NCI-H510A (cell line): ENCODE measurements at regions not wholly inside any gene's neighbourhood (a gene's known extent, or its start where the extent isn't known, plus 50 kb on each side); places are given as distances from the start of the nearest gene placed in this dataset.
"Not testable (repeated sequence)": the region's sequence is repeated elsewhere in the genome, so short reads cannot be mapped to it uniquely, and the experiment has no call there.

ENCODE experiments used
- DNase-seq: peaks from one replicate; lab custom pipeline; 2025; lab: John Stamatoyannopoulos, UW

GRCh38 chr13:80955501-80955900 lies 614.6 kb upstream of the SPRY2 start:
- no peak for DNase-seq

DNA sequence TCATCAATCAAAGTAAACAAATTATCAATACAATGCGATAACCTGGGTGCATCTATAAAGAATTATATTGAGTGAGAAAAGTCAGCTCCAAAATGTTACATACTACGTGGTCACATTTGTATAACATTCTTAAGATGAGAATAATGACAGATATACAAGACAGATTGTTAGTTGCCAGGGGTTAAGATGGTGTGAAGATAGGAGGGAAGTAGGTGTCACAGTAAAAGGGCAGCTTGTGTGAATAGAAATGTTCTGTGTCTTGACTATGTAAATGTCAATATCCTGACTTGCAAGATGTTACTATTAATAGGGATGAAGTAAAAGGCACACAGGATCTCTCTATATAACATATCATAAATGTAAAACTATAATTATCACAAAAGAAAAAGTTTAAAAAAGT lies 611.2 kb upstream of the SPRY2 start:
- no peak for DNase-seq

GRCh38 chr13:80946008-80946802 lies 605.3 kb upstream of the SPRY2 start:
- no peak for DNase-seq

GRCh38 chr13:80945328-80945727 lies 604.4 kb upstream of the SPRY2 start:
- DNase-seq, result no peak

DNA sequence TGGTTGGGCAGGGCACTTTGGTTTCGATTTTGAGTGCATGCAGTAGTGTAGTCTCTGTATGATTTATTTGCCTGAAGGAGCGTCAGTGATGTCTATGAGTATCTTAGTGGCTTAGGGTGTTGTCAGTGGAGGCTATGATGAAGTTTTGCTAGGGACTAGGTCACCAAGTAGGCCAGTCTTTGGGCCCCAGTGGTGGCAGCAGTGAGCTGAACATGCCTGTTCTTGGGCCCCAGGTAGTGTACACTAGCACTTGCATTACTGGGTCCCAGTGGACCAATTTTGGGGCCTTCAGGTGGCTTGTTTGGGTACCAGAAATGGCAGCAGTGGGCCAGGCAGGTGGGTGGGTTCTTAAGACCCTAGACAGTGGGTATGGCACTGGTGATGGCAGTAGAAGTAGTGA lies 598.7 kb upstream of the SPRY2 start:
- no peak for DNase-seq

DNA sequence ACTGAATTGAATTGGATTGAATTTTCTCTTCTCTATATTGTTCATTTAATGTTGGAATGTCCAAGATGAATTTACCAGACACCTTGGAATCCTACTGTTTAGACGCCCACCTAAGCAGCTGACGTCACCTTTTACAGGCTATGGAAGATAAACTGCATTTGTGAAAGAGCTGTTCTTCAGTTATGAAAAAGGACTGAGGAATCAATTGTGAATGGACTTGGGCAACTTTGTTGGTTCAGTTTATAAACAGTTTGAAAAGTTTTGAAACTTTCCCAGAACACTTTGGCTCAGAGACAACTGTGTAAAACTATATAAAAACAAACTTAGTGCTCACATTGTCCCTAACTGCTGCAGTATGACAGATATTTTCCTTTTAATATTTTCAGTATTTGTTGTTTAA lies 590.8 kb upstream of the SPRY2 start:
- DNase-seq, result no peak

DNA sequence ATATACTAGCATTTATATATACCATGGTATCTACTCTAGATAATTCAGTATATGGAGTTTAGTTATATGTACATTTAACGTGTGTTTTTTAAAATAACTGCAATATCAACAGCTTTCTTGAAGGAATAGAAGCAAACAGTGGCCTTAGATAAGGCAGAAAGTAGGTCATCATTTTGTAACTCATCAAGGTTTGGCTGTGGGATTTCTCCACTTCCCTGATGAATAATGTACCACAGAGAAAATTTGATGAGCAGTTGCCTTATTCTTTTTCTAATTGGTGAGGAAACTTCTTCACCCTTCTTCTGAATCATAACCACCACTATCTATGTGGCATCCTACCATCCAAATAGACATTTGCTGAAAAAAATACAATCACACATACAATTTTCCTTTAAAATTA lies 590.2 kb upstream of the SPRY2 start:
- DNase-seq, result no peak

GRCh38 chr13:80928241-80928640 lies 587.3 kb upstream of the SPRY2 start:
- DNase-seq, result no peak

DNA sequence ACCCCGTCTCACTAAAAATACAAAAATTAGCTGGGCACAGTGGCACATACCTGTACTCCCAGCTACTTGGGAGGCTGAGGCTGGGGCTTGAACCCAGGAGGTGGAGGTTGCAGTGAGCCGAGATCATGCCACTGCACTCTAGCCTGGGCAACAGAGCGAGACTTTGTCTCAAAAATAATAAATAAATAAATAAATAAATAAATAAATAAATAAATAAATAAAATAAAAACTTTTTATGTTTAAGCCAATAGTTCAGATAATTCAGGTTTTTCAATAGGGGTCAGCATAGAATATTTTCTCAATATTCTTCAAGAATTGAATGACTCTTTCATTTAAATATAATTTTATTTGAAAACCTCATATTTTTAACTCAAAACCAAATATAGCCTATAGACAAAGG lies 585.1 kb upstream of the SPRY2 start:
- DNase-seq, result not testable (repeated sequence)

GRCh38 chr13:80924596-80924995 lies 583.7 kb upstream of the SPRY2 start:
- no peak for DNase-seq

- no peak for DNase-seq
Observed at GRCh38 chr13:80923907-80924306, 583.0 kb upstream of the SPRY2 start.

DNA sequence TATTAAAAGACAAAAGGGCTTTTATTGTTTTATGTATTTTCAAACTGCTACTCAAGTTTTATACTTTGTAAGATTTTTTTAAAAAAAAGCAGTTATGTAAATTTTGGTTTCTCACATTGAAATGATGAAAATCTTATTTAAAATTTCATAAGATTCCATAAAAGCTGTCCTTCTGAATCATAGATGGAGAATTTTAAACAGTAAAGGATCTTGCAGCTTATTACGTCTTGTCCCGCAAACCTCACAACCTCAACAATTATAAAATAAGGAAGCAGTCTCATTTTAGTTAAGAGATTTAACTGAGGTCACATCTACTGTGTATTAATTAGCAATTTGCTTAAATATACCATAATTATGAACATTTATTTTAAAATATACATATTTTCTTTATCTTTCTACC lies 581.0 kb upstream of the SPRY2 start:
- no peak for DNase-seq

GRCh38 chr13:80921541-80921940 lies 580.6 kb upstream of the SPRY2 start:
- no peak for DNase-seq

DNA sequence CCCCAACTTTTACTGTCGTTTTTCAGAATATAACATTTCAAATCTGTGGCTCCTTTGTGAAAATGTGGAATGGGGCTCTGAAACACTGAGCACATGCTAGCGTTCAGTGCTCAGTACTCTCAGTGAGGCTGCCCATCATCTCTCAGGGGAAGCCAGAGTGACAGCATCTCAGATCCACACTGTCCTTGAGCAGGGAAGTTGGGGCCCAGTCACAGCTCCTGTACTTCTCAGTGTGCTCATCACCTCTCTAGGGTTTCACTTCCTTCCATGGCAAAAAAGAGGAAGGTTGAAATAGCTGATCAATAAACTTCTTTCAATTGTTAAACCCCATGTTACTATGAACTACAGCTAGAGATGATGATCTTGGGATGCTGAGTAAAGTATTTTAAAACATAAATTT lies 565.9 kb upstream of the SPRY2 start:
- DNase-seq, result no peak

GRCh38 chr13:80904386-80904785 lies 563.5 kb upstream of the SPRY2 start:
- DNase-seq, result no peak

- no peak for DNase-seq
Observed at GRCh38 chr13:80903911-80904310, 563.0 kb upstream of the SPRY2 start.

DNA sequence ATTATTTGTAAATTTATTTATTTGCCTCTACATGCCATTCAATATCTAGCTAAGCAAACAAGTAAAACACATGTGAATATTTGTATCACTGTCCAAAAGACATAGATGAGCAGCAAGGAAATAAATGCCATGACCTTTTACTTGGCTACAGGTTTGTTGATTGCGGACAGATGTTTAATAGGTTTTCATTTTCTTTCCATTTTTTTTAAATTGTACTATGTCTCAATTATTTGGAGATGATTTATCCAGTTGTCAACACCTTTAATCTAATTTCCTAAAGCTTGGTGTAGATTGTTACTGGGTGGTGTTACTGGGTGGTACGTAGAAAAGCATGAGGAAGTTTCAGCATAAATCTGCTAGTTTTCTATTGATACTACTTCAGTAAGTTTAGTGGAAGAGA lies 560.6 kb upstream of the SPRY2 start:
- no peak for DNase-seq

DNA sequence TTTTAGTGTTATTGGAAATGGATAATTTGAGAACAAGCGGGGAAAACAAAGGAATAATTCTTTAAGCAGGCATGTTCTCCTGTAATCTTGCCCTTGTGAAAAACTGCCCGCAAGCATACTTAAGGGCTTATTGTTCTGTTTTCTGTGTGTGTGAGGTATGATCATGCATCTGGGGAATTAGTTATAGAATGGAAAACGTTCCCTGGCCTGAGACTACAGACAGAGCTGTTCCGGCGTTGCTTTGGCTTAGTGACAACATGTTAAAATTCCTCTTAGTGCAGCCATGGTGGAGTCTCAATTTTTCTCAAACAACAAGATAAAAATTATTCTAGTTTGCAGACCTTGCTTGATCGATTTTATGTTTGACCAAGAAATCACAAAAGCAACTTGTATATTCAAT lies 560.2 kb upstream of the SPRY2 start:
- DNase-seq, result no peak

DNA sequence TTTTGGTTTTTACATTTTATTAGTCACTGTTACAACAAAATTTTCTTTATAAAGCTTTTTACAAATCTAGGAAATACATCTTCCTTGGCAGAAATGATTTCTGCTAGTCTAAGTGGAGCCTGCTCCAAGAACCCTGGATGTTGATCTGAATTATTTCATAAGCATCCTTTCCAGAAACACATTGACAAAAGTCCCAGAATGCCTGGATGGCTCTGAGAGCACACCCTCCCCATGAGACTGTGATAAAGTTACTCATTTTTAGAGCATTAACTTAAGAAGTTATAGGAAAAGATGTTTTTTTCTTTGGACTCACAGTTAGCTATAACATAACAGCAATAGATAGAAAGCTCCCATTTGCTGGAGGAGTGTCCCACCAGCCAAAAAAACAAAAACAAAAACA lies 559.6 kb upstream of the SPRY2 start:
- DNase-seq, result no peak

GRCh38 chr13:80897641-80898040 lies 556.7 kb upstream of the SPRY2 start:
- DNase-seq, result not testable (repeated sequence)

GRCh38 chr13:80894917-80895316 lies 554.0 kb upstream of the SPRY2 start:
- DNase-seq, result no peak

DNA sequence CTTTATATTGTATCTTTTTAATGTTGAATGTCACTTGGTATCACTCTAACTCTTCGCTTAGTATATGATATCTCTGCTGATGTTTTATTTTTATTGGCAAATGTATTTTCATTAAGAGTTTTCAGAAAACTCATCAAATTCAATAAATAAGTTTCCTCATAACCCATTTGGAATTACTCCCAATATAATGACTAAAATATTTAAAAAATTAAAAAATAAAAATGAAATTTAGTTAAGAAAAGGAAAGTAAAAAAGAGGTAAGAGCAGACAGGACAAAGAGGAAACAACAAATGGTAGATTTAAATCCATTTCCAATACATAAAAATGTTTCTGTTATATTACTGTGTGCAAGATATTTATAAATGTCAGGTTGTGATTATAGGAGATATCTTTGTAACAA lies 548.9 kb upstream of the SPRY2 start:
- DNase-seq, result no peak

DNA sequence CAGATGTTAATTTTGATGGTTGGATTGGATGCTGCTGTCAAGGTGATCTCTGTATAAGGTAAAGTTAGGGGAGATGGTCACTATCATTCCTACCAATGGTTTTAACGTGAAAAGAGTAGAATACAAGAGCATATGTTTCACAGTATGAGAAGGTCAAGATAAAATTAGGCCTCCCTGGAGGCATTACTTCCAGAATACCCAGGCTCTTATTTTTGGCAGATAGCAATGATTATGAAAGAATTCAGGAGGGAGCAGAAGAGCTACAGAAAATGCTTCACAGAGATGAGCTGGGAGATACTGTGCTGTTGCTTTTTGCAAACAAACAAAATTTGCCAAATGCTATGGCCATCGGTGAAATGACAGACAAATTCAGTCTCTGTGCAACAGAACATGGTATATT lies 547.5 kb upstream of the SPRY2 start:
- no peak for DNase-seq

DNA sequence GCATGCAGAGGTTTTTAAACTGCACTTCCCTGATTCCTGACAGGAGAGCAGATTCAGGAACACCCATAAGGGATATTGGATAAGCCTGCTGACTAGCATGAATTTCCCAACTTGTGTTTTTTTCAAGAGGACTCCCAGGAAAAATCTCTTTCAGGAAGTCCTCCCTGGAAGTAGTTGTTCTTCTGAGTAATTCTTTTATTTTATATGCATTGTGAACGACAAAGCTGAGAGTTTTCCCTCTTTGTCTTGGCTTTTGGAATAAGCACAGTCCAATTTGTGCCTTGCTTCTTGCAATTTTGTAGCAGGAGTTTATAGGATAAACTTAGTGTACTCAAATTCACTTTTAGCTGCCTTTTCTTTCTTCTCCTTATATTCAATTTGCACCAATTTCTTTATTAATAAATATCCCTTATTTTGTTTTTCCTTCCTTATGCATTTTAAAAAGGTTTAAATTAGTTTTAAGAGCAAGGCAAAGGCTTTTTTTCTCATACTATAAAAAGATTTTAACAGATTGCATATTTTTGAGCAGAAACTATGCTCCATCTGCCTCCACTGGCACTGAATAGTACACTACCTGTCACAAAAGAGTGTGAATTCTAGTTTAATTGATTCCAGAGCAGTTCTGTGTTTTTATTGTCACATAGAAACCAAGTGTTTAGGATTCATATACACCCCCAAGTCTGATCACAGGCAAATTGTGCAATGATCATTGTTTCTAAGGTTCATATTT lies 543.3 kb upstream of the SPRY2 start:
- no peak for DNase-seq
